BLaER1 treated with 17β-estradiol and CSF1 and Interleukin-3, amounts not matched to agents 10 nM and 100 nM (cell line): ENCODE measurements at regions not wholly inside any gene's neighbourhood (a gene's known extent, or its start where the extent isn't known, plus 50 kb on each side); places are given as distances from the start of the nearest gene placed in this dataset.

Experiments used
- H3K27ac ChIP-seq, 11 experiments: shearing (Covaris generic); formaldehyde crosslinking; 2 replicates each; pipeline ENCODE4 v1.8.1; 2022
- H3K27me3 ChIP-seq, 11 experiments: shearing (Covaris generic); formaldehyde crosslinking; 2 replicates each; pipeline ENCODE4 v1.8.1; 2022
- H3K36me3 ChIP-seq, 11 experiments: shearing (Covaris generic); formaldehyde crosslinking; 2 replicates each; pipeline ENCODE4 v1.8.1; 2022
- H3K4me1 ChIP-seq, 10 experiments: shearing (Covaris generic); formaldehyde crosslinking; 2 replicates each; pipeline ENCODE4 v1.8.1; 2022
- H3K4me2 ChIP-seq, 11 experiments: shearing (Covaris generic); formaldehyde crosslinking; 2 replicates each; pipeline ENCODE4 v1.8.1; 2022
- H3K4me3 ChIP-seq, 10 experiments: shearing (Covaris generic); formaldehyde crosslinking; 2 replicates each; pipeline ENCODE4 v1.8.1; 2022
- H3K9ac ChIP-seq, 11 experiments: shearing (Covaris generic); formaldehyde crosslinking; 2 replicates each; pipeline ENCODE4 v1.8.1; 2022
- H3K9me3 ChIP-seq, 11 experiments: shearing (Covaris generic); formaldehyde crosslinking; replicated peaks in 1 of 11; 2 replicates each; pipeline ENCODE4 v1.8.1; 2022
- H4K20me1 ChIP-seq, 11 experiments: shearing (Covaris generic); formaldehyde crosslinking; 2 replicates each; pipeline ENCODE4 v1.8.1; 2022
- Cebpa-rat ChIP-seq, 11 experiments: shearing (Covaris generic); IDR thresholded peaks; 2 replicates each; pipeline ENCODE4 v1.8.1; 2022

- H3K4me1 ChIP-seq: no peaks in the 10 kb centered on the region
- H3K9ac ChIP-seq: no peak overlapping the region
- H3K4me2 ChIP-seq: no peak overlapping the region
- no peaks in the 10 kb centered on the region for H4K20me1 ChIP-seq
- no peak overlapping the region for H3K4me3 ChIP-seq
- H3K9me3 ChIP-seq: peaks cover 0 to 5% (median 0%) of the 10 kb centered on the region in 11 experiments; a peak in 2 of 22 replicates
- no peak overlapping the region for H3K27ac ChIP-seq
- TF ChIP-seq Cebpa-rat (IDR thresholded peaks at IDR 0.05): no peak
- no peaks in the 10 kb centered on the region for H3K27me3 ChIP-seq
- H3K36me3 ChIP-seq: no peaks in the 10 kb centered on the region
Observed at GRCh38 chr4:158313566-158313965, 103.3 kb downstream of the TMEM144 start.

- H3K4me3 ChIP-seq: no peak overlapping the region
- no peaks in the 10 kb centered on the region for H3K4me1 ChIP-seq
- no peak for TF ChIP-seq Cebpa-rat (IDR thresholded peaks at IDR 0.05)
- H4K20me1 ChIP-seq: no peaks in the 10 kb centered on the region
- H3K27ac ChIP-seq: no peak overlapping the region
- H3K4me2 ChIP-seq: no peak overlapping the region
- no peaks in the 10 kb centered on the region for H3K9me3 ChIP-seq
- H3K36me3 ChIP-seq: no peaks in the 10 kb centered on the region
- no peak overlapping the region for H3K9ac ChIP-seq
- H3K27me3 ChIP-seq: no peaks in the 10 kb centered on the region
Observed at GRCh38 chr4:158314756-158315487, 104.6 kb downstream of the TMEM144 start.

GRCh38 chr4:158315706-158316105, 105.4 kb downstream of the TMEM144 start:
- Histone ChIP-seq H3K9ac (no peak overlapping the region), H3K27me3 (no peaks in the 10 kb centered on the region), H3K4me2 (no peak overlapping the region), H3K9me3 (no peaks in the 10 kb centered on the region), H3K4me3 (no peak overlapping the region), H3K27ac (no peak overlapping the region), H4K20me1 (no peaks in the 10 kb centered on the region), H3K36me3 (no peaks in the 10 kb centered on the region), H3K4me1 (no peaks in the 10 kb centered on the region)
- TF ChIP-seq Cebpa-rat (IDR thresholded peaks at IDR 0.05): no peak

- Histone ChIP-seq H3K4me2 (no peak overlapping the region), H3K27ac (no peak overlapping the region), H3K27me3 (no peaks in the 10 kb centered on the region)
Observed at GRCh38 chr4:158316264-158316663, 106.0 kb downstream of the TMEM144 start.

GRCh38 chr4:158319880-158320279, 109.6 kb downstream of the TMEM144 start:
- Histone ChIP-seq H3K36me3 (no peaks in the 10 kb centered on the region), H3K27me3 (no peaks in the 10 kb centered on the region), H3K27ac (no peak overlapping the region), H3K4me2 (no peak overlapping the region), H3K9me3 (no peaks in the 10 kb centered on the region), H3K9ac (no peak overlapping the region), H4K20me1 (no peaks in the 10 kb centered on the region), H3K4me1 (no peaks in the 10 kb centered on the region), H3K4me3 (no peak overlapping the region)
- no peak for TF ChIP-seq Cebpa-rat (IDR thresholded peaks at IDR 0.05)

More at GRCh38 chr4:158316264-158316663, 106.0 kb downstream of the TMEM144 start:
- no peaks in the 10 kb centered on the region for H3K4me1 ChIP-seq
- no peak overlapping the region for H3K9ac ChIP-seq
- no peak overlapping the region for H3K4me3 ChIP-seq
- H4K20me1 ChIP-seq: no peaks in the 10 kb centered on the region
- TF ChIP-seq Cebpa-rat (IDR thresholded peaks at IDR 0.05): no peak
- H3K36me3 ChIP-seq: no peaks in the 10 kb centered on the region
- no peaks in the 10 kb centered on the region for H3K9me3 ChIP-seq

GRCh38 chr4:158322109-158322508, 111.8 kb downstream of the TMEM144 start:
- H3K9me3 ChIP-seq: no peaks in the 10 kb centered on the region
- H4K20me1 ChIP-seq: no peaks in the 10 kb centered on the region
- no peak for TF ChIP-seq Cebpa-rat (IDR thresholded peaks at IDR 0.05)
- H3K4me1 ChIP-seq: no peaks in the 10 kb centered on the region
- H3K4me3 ChIP-seq: no peak overlapping the region
- no peak overlapping the region for H3K4me2 ChIP-seq
- no peaks in the 10 kb centered on the region for H3K36me3 ChIP-seq
- no peaks in the 10 kb centered on the region for H3K27me3 ChIP-seq
- H3K9ac ChIP-seq: no peak overlapping the region
- no peak overlapping the region for H3K27ac ChIP-seq

- no peak for TF ChIP-seq Cebpa-rat (IDR thresholded peaks at IDR 0.05)
- no peaks in the 10 kb centered on the region for H3K4me1 ChIP-seq
Observed at GRCh38 chr4:158327525-158327924, 117.2 kb downstream of the TMEM144 start.

GRCh38 chr4:158331863-158332262, 121.6 kb downstream of the TMEM144 start:
- no peaks in the 10 kb centered on the region for H3K27me3 ChIP-seq
- no peak overlapping the region for H3K4me3 ChIP-seq
- no peaks in the 10 kb centered on the region for H3K9me3 ChIP-seq
- no peaks in the 10 kb centered on the region for H3K36me3 ChIP-seq
- H3K4me1 ChIP-seq: no peaks in the 10 kb centered on the region
- H3K4me2 ChIP-seq: no peak overlapping the region
- H3K9ac ChIP-seq: no peak overlapping the region
- H3K27ac ChIP-seq: no peak overlapping the region
- no peak for TF ChIP-seq Cebpa-rat (IDR thresholded peaks at IDR 0.05)
- H4K20me1 ChIP-seq: no peaks in the 10 kb centered on the region

More at GRCh38 chr4:158327525-158327924, 117.2 kb downstream of the TMEM144 start:
- Histone ChIP-seq H3K4me2 (no peak overlapping the region), H3K27me3 (no peaks in the 10 kb centered on the region), H3K36me3 (no peaks in the 10 kb centered on the region), H4K20me1 (no peaks in the 10 kb centered on the region), H3K9ac (no peak overlapping the region), H3K9me3 (no peaks in the 10 kb centered on the region), H3K4me3 (no peak overlapping the region), H3K27ac (no peak overlapping the region)

GRCh38 chr4:158333820-158334219, 123.5 kb downstream of the TMEM144 start:
- H3K27ac ChIP-seq: no peak overlapping the region
- H3K9ac ChIP-seq: no peak overlapping the region
- TF ChIP-seq Cebpa-rat (IDR thresholded peaks at IDR 0.05): no peak
- H3K9me3 ChIP-seq: no peaks in the 10 kb centered on the region
- no peaks in the 10 kb centered on the region for H4K20me1 ChIP-seq
- no peak overlapping the region for H3K4me2 ChIP-seq
- no peaks in the 10 kb centered on the region for H3K4me1 ChIP-seq
- no peaks in the 10 kb centered on the region for H3K27me3 ChIP-seq
- H3K4me3 ChIP-seq: no peak overlapping the region
- no peaks in the 10 kb centered on the region for H3K36me3 ChIP-seq

- Histone ChIP-seq H3K27me3 (no peaks in the 10 kb centered on the region), H3K9ac (no peak overlapping the region), H3K27ac (no peak overlapping the region), H3K4me3 (no peak overlapping the region), H3K36me3 (no peaks in the 10 kb centered on the region), H3K9me3 (peaks cover 0 to 4% (median 0%) of the 10 kb centered on the region in 11 experiments; a peak in 1 of 22 replicates), H4K20me1 (no peaks in the 10 kb centered on the region), H3K4me2 (no peak overlapping the region), H3K4me1 (no peaks in the 10 kb centered on the region)
- no peak for TF ChIP-seq Cebpa-rat (IDR thresholded peaks at IDR 0.05)
Observed at GRCh38 chr4:158341896-158342295, 131.6 kb downstream of the TMEM144 start.
